ENCODE measurements at regions not wholly inside any gene's neighbourhood (a gene's known extent, or its start where the extent isn't known, plus 50 kb on each side); places are given as distances from the start of the nearest gene placed in this dataset.

- Mint-ChIP-seq H3K4me3 (no peak overlapping the region), H3K27me3 (ENCODE audit: insufficient read depth) (no peaks in the 10 kb centered on the region), H3K27ac (no peak overlapping the region), H3K4me1 (peaks cover 2% of the 10 kb centered on the region), H3K36me3 (ENCODE audit: low read depth) (peaks cover 40% of the 10 kb centered on the region), H3K9me3 (peaks cover 60% of the 10 kb centered on the region)
- no peak for TF ChIP-seq CTCF (conservative IDR thresholded peaks at IDR 0.05)
- H3K9me3 ChIP-seq (ENCODE audit: control insufficient read depth, low read length), result peaks cover 35% of the 10 kb centered on the region
- H3K27ac ChIP-seq (ENCODE audit: low read depth, low read length), result no peak overlapping the region
- no peak for DNase-seq
- no peaks in the 10 kb centered on the region for H3K27me3 ChIP-seq (ENCODE audit: control insufficient read depth, insufficient read depth, low read length, poor library complexity, severe bottlenecking)
- H3K9ac ChIP-seq (ENCODE audit: extremely low read depth, low read length, poor library complexity, severe bottlenecking), result no peak overlapping the region
- H3K36me3 ChIP-seq (ENCODE audit: control insufficient read depth, insufficient read depth, low read length), result no peaks in the 10 kb centered on the region
- H3K4me3 ChIP-seq (ENCODE audit: low read length), result no peak overlapping the region
- no peaks in the 10 kb centered on the region for H3K4me1 ChIP-seq (ENCODE audit: control insufficient read depth, insufficient read depth, low read length)
Measured at GRCh38 chr1:79681382-79681781, 674.9 kb upstream of the ADGRL4 start.

GRCh38 chr1:79679916-79680315 lies 673.4 kb upstream of the ADGRL4 start:
- Histone ChIP-seq H3K36me3 (ENCODE audit: control insufficient read depth, insufficient read depth, low read length) (no peaks in the 10 kb centered on the region), H3K27me3 (ENCODE audit: control insufficient read depth, insufficient read depth, low read length, poor library complexity, severe bottlenecking) (no peaks in the 10 kb centered on the region), H3K9ac (ENCODE audit: extremely low read depth, low read length, poor library complexity, severe bottlenecking) (no peak overlapping the region), H3K4me3 (ENCODE audit: low read length) (no peak overlapping the region), H3K4me1 (ENCODE audit: control insufficient read depth, insufficient read depth, low read length) (no peaks in the 10 kb centered on the region), H3K27ac (ENCODE audit: low read depth, low read length) (no peak overlapping the region), H3K9me3 (ENCODE audit: control insufficient read depth, low read length) (peaks cover 49% of the 10 kb centered on the region)
- Mint-ChIP-seq H3K4me1 (peaks cover 2% of the 10 kb centered on the region), H3K9me3 (peaks cover 71% of the 10 kb centered on the region), H3K27me3 (ENCODE audit: insufficient read depth) (no peaks in the 10 kb centered on the region), H3K36me3 (ENCODE audit: low read depth) (peaks cover 50% of the 10 kb centered on the region), H3K27ac (no peak overlapping the region), H3K4me3 (no peak overlapping the region)
- TF ChIP-seq CTCF (conservative IDR thresholded peaks at IDR 0.05), result no peak
- DNase-seq, result no peak

GRCh38 chr1:79667848-79668696 lies 661.5 kb upstream of the ADGRL4 start:
- DNase-seq, result no peak
- no peak overlapping the region for H3K9ac ChIP-seq (ENCODE audit: extremely low read depth, low read length, poor library complexity, severe bottlenecking)
- H3K36me3 ChIP-seq (ENCODE audit: control insufficient read depth, insufficient read depth, low read length), result no peaks in the 10 kb centered on the region
- H3K4me3 ChIP-seq (ENCODE audit: low read length), result no peak overlapping the region
- no peak overlapping the region for H3K4me3 Mint-ChIP-seq
- H3K27ac Mint-ChIP-seq, result no peak overlapping the region
- peaks cover 30% of the 10 kb centered on the region for H3K9me3 ChIP-seq (ENCODE audit: control insufficient read depth, low read length)
- H3K27me3 Mint-ChIP-seq (ENCODE audit: insufficient read depth), result peaks cover 1% of the 10 kb centered on the region
- H3K36me3 Mint-ChIP-seq (ENCODE audit: low read depth), result peaks cover 12% of the 10 kb centered on the region
- no peak overlapping the region for H3K27ac ChIP-seq (ENCODE audit: low read depth, low read length)
- peaks cover 16% of the 10 kb centered on the region for H3K4me1 Mint-ChIP-seq
- no peak for TF ChIP-seq CTCF (conservative IDR thresholded peaks at IDR 0.05)
- peaks cover 19% of the 10 kb centered on the region for H3K9me3 Mint-ChIP-seq
- H3K27me3 ChIP-seq (ENCODE audit: control insufficient read depth, insufficient read depth, low read length, poor library complexity, severe bottlenecking), result no peaks in the 10 kb centered on the region
- WGBS, 2 experiments (ENCODE audit: insufficient coverage in 1 of 2, insufficient read length in 1 of 2), result 0 to 64% methylated on average over 1 to 3 of the region's 3 CpGs
- H3K4me1 ChIP-seq (ENCODE audit: control insufficient read depth, insufficient read depth, low read length), result no peaks in the 10 kb centered on the region

Data from endodermal cell (in vitro differentiated cells).